GM18499 (cell line): ENCODE measurements at regions not wholly inside any gene's neighbourhood (a gene's known extent, or its start where the extent isn't known, plus 50 kb on each side); places are given as distances from the start of the nearest gene placed in this dataset.
"Not testable (repeated sequence)": the region's sequence is repeated elsewhere in the genome, so short reads cannot be mapped to it uniquely, and the experiment has no call there.

Experiments
- ATAC-seq: cut with Tn5 transposase; IDR thresholded peaks from one replicate; pipeline ENCODE4 v1.9.1; 2021; ENCODE audit warnings: moderate number of reproducible peaks; ENCODE audit not compliant: insufficient read depth, unreplicated experiment

- no peak for ATAC-seq
Measured at GRCh38 chr2:53610260-53610659, 157.3 kb upstream of the CHAC2 start.

- no peak for ATAC-seq
Measured at GRCh38 chr2:53609551-53609950, 158.1 kb upstream of the CHAC2 start.

GRCh38 chr2:53608293-53608692, 159.3 kb upstream of the CHAC2 start:
- no peak for ATAC-seq

GRCh38 chr2:53600815-53601214, 166.8 kb upstream of the CHAC2 start:
- no peak for ATAC-seq

GRCh38 chr2:53586733-53587612, 180.6 kb upstream of the CHAC2 start:
- not testable (repeated sequence) for ATAC-seq

- ATAC-seq: no peak
Measured at GRCh38 chr2:53584986-53585385, 182.6 kb upstream of the CHAC2 start.

- no peak for ATAC-seq
Measured at GRCh38 chr2:53583583-53583982, 184.0 kb upstream of the CHAC2 start.

- no peak for ATAC-seq
Measured at GRCh38 chr2:53582556-53582955, 185.0 kb upstream of the CHAC2 start.

- ATAC-seq: no peak
Measured at GRCh38 chr2:53576166-53576565, 191.4 kb upstream of the CHAC2 start.

GRCh38 chr2:53575721-53576124, 191.9 kb upstream of the CHAC2 start:
- no peak for ATAC-seq

- no peak for ATAC-seq
Measured at GRCh38 chr2:53572696-53573095, 194.9 kb upstream of the CHAC2 start.

GRCh38 chr2:53569957-53570727, 197.5 kb upstream of the CHAC2 start:
- no peak for ATAC-seq

- ATAC-seq: no peak
Measured at GRCh38 chr2:53568469-53568868, 199.1 kb upstream of the CHAC2 start.

- no peak for ATAC-seq
Measured at GRCh38 chr2:53567073-53567472, 200.5 kb upstream of the CHAC2 start.

GRCh38 chr2:53562407-53562806, 205.2 kb upstream of the CHAC2 start:
- no peak for ATAC-seq

GRCh38 chr2:53561155-53561554, 206.4 kb upstream of the CHAC2 start:
- ATAC-seq: no peak

- ATAC-seq: no peak
Measured at GRCh38 chr2:53559302-53559966, 208.2 kb upstream of the CHAC2 start.

GRCh38 chr2:53558867-53559266, 208.7 kb upstream of the CHAC2 start:
- no peak for ATAC-seq

- ATAC-seq: no peak
Measured at GRCh38 chr2:53549497-53549896, 218.1 kb upstream of the CHAC2 start.

GRCh38 chr2:53545604-53546003, 222.0 kb upstream of the CHAC2 start:
- no peak for ATAC-seq
